HCT116 (cell line): ENCODE measurements at regions not wholly inside any gene's neighbourhood (a gene's known extent, or its start where the extent isn't known, plus 50 kb on each side); places are given as distances from the start of the nearest gene placed in this dataset.

Source experiments
- ATAC-seq: fragments of 200-7000 bp; cut with Tn5 transposase; 2 replicates; pipeline ENCODE4 v1.9.1; 2020; ENCODE audit warnings: mild to moderate bottlenecking, moderate library complexity
- BruUV-seq: library from RNA; stranded (reverse); fragments of 400-500 nt; replicated peaks from 2 replicates; lab custom pipeline; 2021; lab: Mats Ljungman, UMichigan
- CTCF ChIA-PET: fragments of 300-600 bp; sonication (Branson Sonifier 250); formaldehyde crosslinking; loops from one replicate; lab custom pipeline; 2021; ENCODE audit warnings: antibody characterized with exemption; lab: Charles Lee
- POLR2A ChIA-PET: fragments of 300-600, 350-600 bp; sonication (Branson Sonifier 250); formaldehyde crosslinking; loops from one replicate; lab custom pipeline; 2021; ENCODE audit warnings: antibody characterized with exemption; lab: Charles Lee
- RAD21 ChIA-PET, 2 experiments: fragments of 300-600 bp; sonication (Branson Sonifier 250); formaldehyde crosslinking; loops; one replicate each; lab custom pipeline; 2023; ENCODE audit warnings: low total read pairs in 2 of 2; ENCODE audit not compliant: uncharacterized antibody in 2 of 2, unreplicated experiment in 2 of 2, low non-redundant PET in 1 of 2; lab: Charles Lee
- DNase-seq: peaks from one replicate; pipeline ENCODE4 v3.0.0-alpha.2; 2010; ENCODE audit warnings: low read depth, low spot score
- H2AFZ ChIP-seq: fragments of 200-600 bp; shearing (Covaris generic), sonication (generic); 2 replicates; pipeline ENCODE4 v1.6.1; 2017; ENCODE audit warnings: low read depth, mixed run types, mixed read lengths, antibody characterized with exemption, low read length; ENCODE audit not compliant: poor library complexity, severe bottlenecking
- H3K27ac ChIP-seq: 2 replicates; pipeline ENCODE4 v1.5.1; 2012; ENCODE audit warnings: low read depth, low read length
- H3K27me3 ChIP-seq: fragments of 200-600 bp; sonication (generic); 2 replicates; pipeline ENCODE4 v1.6.1; 2016; ENCODE audit warnings: mixed run types, low read length, mixed read lengths; ENCODE audit not compliant: insufficient read depth
- H3K36me3 ChIP-seq, 2 experiments: fragments of 200-500 bp in 1 of 2; fragments of 200-600 bp in 1 of 2; sonication (Bioruptor generic) in 1 of 2; sonication (generic) in 1 of 2; 2 replicates each; pipeline versions ENCODE4 v1.5.1 to v1.6.1; 2014 to 2016; ENCODE audit warnings: low read length in 2 of 2, inconsistent platforms in 1 of 2, mixed read lengths in 1 of 2, mixed run types in 1 of 2; ENCODE audit not compliant: insufficient read depth in 2 of 2, control insufficient read depth in 1 of 2
- H3K4me1 ChIP-seq, 2 experiments: fragments of 200-600 bp in 1 of 2; sonication (generic) in 1 of 2; 2 replicates each; pipeline versions ENCODE4 v1.5.1 to v1.6.1; 2012 to 2017; ENCODE audit warnings: low read length in 2 of 2, inconsistent platforms in 1 of 2, mild to moderate bottlenecking in 1 of 2, mixed read lengths in 1 of 2, mixed run types in 1 of 2, moderate library complexity in 1 of 2; ENCODE audit not compliant: insufficient read depth in 2 of 2, control insufficient read depth in 1 of 2
- H3K4me2 ChIP-seq: fragments of 200-600 bp; sonication (generic); 2 replicates; pipeline ENCODE4 v1.6.1; 2017; ENCODE audit warnings: mixed run types, low read length, mixed read lengths
- H3K4me3 ChIP-seq, 2 experiments: fragments of 200-600 bp in 1 of 2; sonication (generic) in 1 of 2; replicated peaks in 1 of 2; 2 replicates each; pipeline ENCODE4 v1.5.1; 2011 to 2016; ENCODE audit warnings: low read length in 2 of 2, control low read depth in 1 of 2, low read depth in 1 of 2, mild to moderate bottlenecking in 1 of 2, mixed read lengths in 1 of 2, mixed run types in 1 of 2
- H3K79me2 ChIP-seq: fragments of 200-600 bp; sonication (generic); 2 replicates; pipeline ENCODE4 v1.6.1; 2017; ENCODE audit warnings: mild to moderate bottlenecking, mixed run types, low read length, moderate library complexity, mixed read lengths; ENCODE audit not compliant: insufficient read depth
- H3K9ac ChIP-seq: fragments of 200-600 bp; sonication (generic); 2 replicates; pipeline ENCODE4 v1.6.1; 2016; ENCODE audit warnings: low read length, mixed read lengths
- H3K9me2 ChIP-seq: fragments of 200-600 bp; sonication (generic), shearing (Covaris generic); 2 replicates; pipeline ENCODE4 v1.6.1; 2017; ENCODE audit warnings: mixed run types, mild to moderate bottlenecking, moderate library complexity; ENCODE audit not compliant: insufficient read depth
- H3K9me3 ChIP-seq, 2 experiments: fragments of 200-500 bp in 1 of 2; fragments of 200-600 bp in 1 of 2; sonication (Bioruptor generic) in 1 of 2; sonication (generic) in 1 of 2; 2 replicates each; pipeline ENCODE4 v1.6.1; 2014 to 2017; ENCODE audit warnings: low read length in 2 of 2, mixed read lengths in 2 of 2, inconsistent platforms in 1 of 2, low read depth in 1 of 2, mild to moderate bottlenecking in 1 of 2, mixed run types in 1 of 2, moderate library complexity in 1 of 2; ENCODE audit not compliant: control insufficient read depth in 1 of 2, insufficient read depth in 1 of 2
- H4K20me1 ChIP-seq: fragments of 200-600 bp; sonication (generic), shearing (Covaris generic); 2 replicates; pipeline ENCODE4 v1.6.1; 2017; ENCODE audit warnings: mixed run types, mild to moderate bottlenecking, moderate library complexity; ENCODE audit not compliant: insufficient read depth
- CBX3 ChIP-seq: IDR thresholded peaks from 2 replicates; pipeline ENCODE4 v1.6.1; 2012; ENCODE audit warnings: low read depth
- EGR1 ChIP-seq: IDR thresholded peaks from 2 replicates; pipeline ENCODE4 v1.6.1; 2012; ENCODE audit warnings: low read depth
- ELF1 ChIP-seq: IDR thresholded peaks from 2 replicates; pipeline ENCODE4 v1.6.1; 2012; ENCODE audit warnings: low read depth, borderline replicate concordance
- EZH2 ChIP-seq: fragments of 200-600 bp; sonication (generic); IDR thresholded peaks from 2 replicates; pipeline ENCODE4 v1.6.1; 2017; ENCODE audit warnings: antibody characterized with exemption, mixed run types
- EZH2phosphoT487 ChIP-seq: fragments of 200-600 bp; IDR thresholded peaks from 2 replicates; pipeline ENCODE4 v1.6.1; 2018; ENCODE audit warnings: antibody characterized with exemption, borderline replicate concordance
- JUND ChIP-seq: IDR thresholded peaks from 2 replicates; pipeline ENCODE4 v1.6.1; 2012
- POLR2A ChIP-seq: IDR thresholded peaks from 2 replicates; pipeline ENCODE4 v1.7.0; 2011; ENCODE audit warnings: borderline replicate concordance; ENCODE audit not compliant: insufficient read depth, insufficient read length; ENCODE audit errors: extremely low read depth
- POLR2AphosphoS5 ChIP-seq: IDR thresholded peaks from 2 replicates; pipeline ENCODE4 v1.6.1; 2011; ENCODE audit warnings: mild to moderate bottlenecking, low read depth, low read length, moderate library complexity
- SIN3A ChIP-seq: IDR thresholded peaks from 2 replicates; pipeline ENCODE4 v1.6.1; 2012; ENCODE audit warnings: low read depth
- SP1 ChIP-seq: IDR thresholded peaks from 2 replicates; pipeline ENCODE4 v1.6.1; 2012; ENCODE audit warnings: low read depth
- SRF ChIP-seq: IDR thresholded peaks from 2 replicates; pipeline ENCODE4 v1.6.1; 2012; ENCODE audit warnings: low read depth
- TCF7L2 ChIP-seq: IDR thresholded peaks from 2 replicates; pipeline ENCODE4 v1.7.0; 2011; ENCODE audit warnings: borderline replicate concordance, inconsistent platforms; ENCODE audit not compliant: insufficient read depth, insufficient read length; ENCODE audit errors: extremely low read depth
- YY1 ChIP-seq: IDR thresholded peaks from 2 replicates; pipeline ENCODE4 v1.6.1; 2011; ENCODE audit warnings: low read length, low read depth, moderate library complexity, mild to moderate bottlenecking; ENCODE audit not compliant: insufficient replicate concordance; ENCODE audit errors: extremely low read depth
- ZFX ChIP-seq: fragments of 450-650 bp; IDR thresholded peaks from 2 replicates; pipeline ENCODE4 v1.6.1; 2017
- ZNF274 ChIP-seq: fragments of 200-500 bp; sonication (Bioruptor generic); IDR thresholded peaks from 2 replicates; pipeline ENCODE4 v1.6.1; 2014; ENCODE audit warnings: mild to moderate bottlenecking, low read depth, low read length, inconsistent platforms
- intact Hi-C: fragments of 100-400 bp; cut with micrococcal nuclease; formaldehyde crosslinking; loops from 2 replicates; pipeline ENCODE4 v1.10.0; 2022
- TF ChIP-seq, protein P1 (sequence below), 3 experiments: fragments of 200-600 bp in 1 of 3; sonication (generic) in 1 of 3; IDR thresholded peaks in 2 of 3; conservative IDR thresholded peaks in 1 of 3; 2 replicates each; pipeline ENCODE4 v1.5.1; 2012 to 2017; ENCODE audit warnings: low read depth in 2 of 3, low read length in 2 of 3, antibody characterized with exemption in 1 of 3, borderline replicate concordance in 1 of 3, control low read depth in 1 of 3, mild to moderate bottlenecking in 1 of 3, mixed read lengths in 1 of 3, mixed run types in 1 of 3, moderate library complexity in 1 of 3; ENCODE audit not compliant: insufficient read depth in 1 of 3
- TF ChIP-seq, protein P2 (sequence below): IDR thresholded peaks from 2 replicates; pipeline ENCODE4 v1.6.1; 2011; ENCODE audit warnings: mild to moderate bottlenecking, low read length, moderate library complexity; ENCODE audit not compliant: insufficient replicate concordance; ENCODE audit errors: extremely low read depth
- TF ChIP-seq, protein P3 (sequence below): IDR thresholded peaks from 2 replicates; pipeline ENCODE4 v1.6.1; 2012

DNA sequence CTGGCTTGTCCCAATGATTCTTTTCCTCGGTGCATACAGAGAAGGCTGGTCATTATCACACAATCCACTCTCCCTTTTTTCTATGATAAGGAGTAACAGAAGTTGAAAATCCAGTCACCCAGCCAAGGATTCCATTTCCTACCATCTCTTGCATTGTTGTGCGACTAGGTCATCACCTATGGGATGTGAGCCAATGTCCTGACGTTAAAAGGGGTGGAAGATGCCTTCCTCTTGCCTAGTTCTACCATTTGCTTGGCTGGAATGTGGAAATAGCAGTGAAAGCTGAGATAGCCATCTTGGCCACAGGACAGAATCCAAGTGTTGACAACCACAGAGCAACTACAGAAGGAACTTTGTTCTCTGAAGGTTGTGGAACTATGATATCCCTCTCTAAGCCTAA, 132.2 kb upstream of the KIT start (continued):
- TF ChIP-seq EZH2phosphoT487, result no peak
- TF ChIP-seq, protein P1, sequence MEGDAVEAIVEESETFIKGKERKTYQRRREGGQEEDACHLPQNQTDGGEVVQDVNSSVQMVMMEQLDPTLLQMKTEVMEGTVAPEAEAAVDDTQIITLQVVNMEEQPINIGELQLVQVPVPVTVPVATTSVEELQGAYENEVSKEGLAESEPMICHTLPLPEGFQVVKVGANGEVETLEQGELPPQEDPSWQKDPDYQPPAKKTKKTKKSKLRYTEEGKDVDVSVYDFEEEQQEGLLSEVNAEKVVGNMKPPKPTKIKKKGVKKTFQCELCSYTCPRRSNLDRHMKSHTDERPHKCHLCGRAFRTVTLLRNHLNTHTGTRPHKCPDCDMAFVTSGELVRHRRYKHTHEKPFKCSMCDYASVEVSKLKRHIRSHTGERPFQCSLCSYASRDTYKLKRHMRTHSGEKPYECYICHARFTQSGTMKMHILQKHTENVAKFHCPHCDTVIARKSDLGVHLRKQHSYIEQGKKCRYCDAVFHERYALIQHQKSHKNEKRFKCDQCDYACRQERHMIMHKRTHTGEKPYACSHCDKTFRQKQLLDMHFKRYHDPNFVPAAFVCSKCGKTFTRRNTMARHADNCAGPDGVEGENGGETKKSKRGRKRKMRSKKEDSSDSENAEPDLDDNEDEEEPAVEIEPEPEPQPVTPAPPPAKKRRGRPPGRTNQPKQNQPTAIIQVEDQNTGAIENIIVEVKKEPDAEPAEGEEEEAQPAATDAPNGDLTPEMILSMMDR (IDR thresholded peaks at IDR 0.05 in 2 of 3, conservative IDR thresholded peaks at IDR 0.05 in 1 of 3; ENCODE audit: borderline replicate concordance in 1 of 3, insufficient read depth in 1 of 3, low read depth in 2 of 3, low read length in 2 of 3), result no peak
- TF ChIP-seq, all 23 proteins: peak for 0

DNA sequence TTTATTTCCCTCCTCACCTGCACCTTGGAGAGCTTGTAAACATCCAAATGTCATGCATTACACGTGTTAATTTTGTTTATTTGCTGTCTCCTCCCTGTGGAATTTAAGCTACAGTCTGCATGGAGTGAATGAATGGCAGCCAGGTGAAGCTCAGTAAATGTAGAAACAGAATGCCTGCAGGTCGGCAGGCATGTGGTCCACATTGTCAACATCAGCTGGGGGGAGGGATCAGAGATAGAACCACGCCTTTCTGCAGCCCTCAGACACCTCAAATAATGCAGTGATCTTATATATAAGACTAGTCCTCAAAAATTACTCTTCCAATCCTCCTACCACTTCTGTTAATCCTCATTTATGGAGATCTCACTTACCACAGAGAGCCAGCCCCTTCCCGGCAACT, 131.2 kb upstream of the KIT start:
- intact Hi-C loops, result no loop called here
- ATAC-seq (no peak), DNase-seq (no peak)
- H3K27me3 ChIP-seq, result 0 out of 2 replicates have a peak, but pooled peaks cover 4% of the 10 kb centered on the region
- RAD21 ChIA-PET, result no interaction called here
- no peak overlapping the region for H2AFZ ChIP-seq
- POLR2A ChIA-PET, result no interaction called here
- H3K79me2 ChIP-seq, result no peaks in the 10 kb centered on the region
- no TSS peak for BruUV-seq
- no peaks in the 10 kb centered on the region for H3K36me3 ChIP-seq
- H3K9me3 ChIP-seq, result no peaks in the 10 kb centered on the region
- no peak overlapping the region for H3K4me3 ChIP-seq
- H3K27ac ChIP-seq, result no peak overlapping the region
- CTCF ChIA-PET, result no interaction called here
- no peak overlapping the region for H3K4me2 ChIP-seq
- no peaks in the 10 kb centered on the region for H3K9me2 ChIP-seq
- H3K4me1 ChIP-seq, result peaks cover 0 to 6% of the 10 kb centered on the region in 2 experiments; a peak in 1 of 4 replicates
- TF ChIP-seq SIN3A (no peak), EZH2 (no peak), POLR2A (no peak), EGR1 (no peak), TCF7L2 (no peak), CBX3 (no peak), POLR2AphosphoS5 (no peak), JUND (no peak), ELF1 (no peak), SP1 (no peak), ZNF274 (no peak), YY1 (no peak), ZFX (no peak), EZH2phosphoT487 (no peak), SRF (no peak)
- TF ChIP-seq, protein P2, sequence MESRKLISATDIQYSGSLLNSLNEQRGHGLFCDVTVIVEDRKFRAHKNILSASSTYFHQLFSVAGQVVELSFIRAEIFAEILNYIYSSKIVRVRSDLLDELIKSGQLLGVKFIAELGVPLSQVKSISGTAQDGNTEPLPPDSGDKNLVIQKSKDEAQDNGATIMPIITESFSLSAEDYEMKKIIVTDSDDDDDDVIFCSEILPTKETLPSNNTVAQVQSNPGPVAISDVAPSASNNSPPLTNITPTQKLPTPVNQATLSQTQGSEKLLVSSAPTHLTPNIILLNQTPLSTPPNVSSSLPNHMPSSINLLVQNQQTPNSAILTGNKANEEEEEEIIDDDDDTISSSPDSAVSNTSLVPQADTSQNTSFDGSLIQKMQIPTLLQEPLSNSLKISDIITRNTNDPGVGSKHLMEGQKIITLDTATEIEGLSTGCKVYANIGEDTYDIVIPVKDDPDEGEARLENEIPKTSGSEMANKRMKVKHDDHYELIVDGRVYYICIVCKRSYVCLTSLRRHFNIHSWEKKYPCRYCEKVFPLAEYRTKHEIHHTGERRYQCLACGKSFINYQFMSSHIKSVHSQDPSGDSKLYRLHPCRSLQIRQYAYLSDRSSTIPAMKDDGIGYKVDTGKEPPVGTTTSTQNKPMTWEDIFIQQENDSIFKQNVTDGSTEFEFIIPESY, result no peak
- TF ChIP-seq, protein P3, sequence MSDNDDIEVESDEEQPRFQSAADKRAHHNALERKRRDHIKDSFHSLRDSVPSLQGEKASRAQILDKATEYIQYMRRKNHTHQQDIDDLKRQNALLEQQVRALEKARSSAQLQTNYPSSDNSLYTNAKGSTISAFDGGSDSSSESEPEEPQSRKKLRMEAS, result no peak
- TF ChIP-seq, protein P1 (IDR thresholded peaks at IDR 0.05 in 2 of 3, conservative IDR thresholded peaks at IDR 0.05 in 1 of 3; ENCODE audit: borderline replicate concordance in 1 of 3, insufficient read depth in 1 of 3, low read depth in 2 of 3, low read length in 2 of 3), result no peak
- H4K20me1 ChIP-seq, result no peaks in the 10 kb centered on the region
- no peak overlapping the region for H3K9ac ChIP-seq
